Gastroesophageal sphincter (tissue), 4 donors: ENCODE measurements at regions not wholly inside any gene's neighbourhood (a gene's known extent, or its start where the extent isn't known, plus 50 kb on each side); places are given as distances from the start of the nearest gene placed in this dataset.
"Not testable (repeated sequence)": the region's sequence is repeated elsewhere in the genome, so short reads cannot be mapped to it uniquely, and the experiment has no call there.

ENCODE experiments used
- ATAC-seq: fragments of 150-250 bp; one replicate; pipeline ENCODE4 v1.9.1; 2016; ENCODE audit warnings: mild to moderate bottlenecking, moderate library complexity
- H3K27ac ChIP-seq, 4 donors: fragments of 200-600 bp; sonication (generic) in 3 of 4; 1 replicate in 3 of 4; 2 replicates in 1 of 4; pipeline ENCODE4 v1.5.1; 2016 to 2019
- H3K27me3 ChIP-seq: fragments of 200-600 bp; sonication (generic); one replicate; pipeline ENCODE4 v1.5.1; 2019
- H3K36me3 ChIP-seq, 2 donors: fragments of 200-600 bp; sonication (generic); one replicate each; pipeline ENCODE4 v1.5.1; 2019; ENCODE audit warnings: control low read depth in 1 of 2
- H3K4me1 ChIP-seq, 3 donors: fragments of 200-600 bp; sonication (generic); 1 replicate in 2 of 3; 2 replicates in 1 of 3; pipeline ENCODE4 v1.5.1; 2016 to 2019; ENCODE audit warnings: control low read depth in 2 of 3
- H3K4me3 ChIP-seq, 2 donors: fragments of 200-600 bp; sonication (generic); one replicate each; pipeline ENCODE4 v1.5.1; 2019; ENCODE audit warnings: mild to moderate bottlenecking in 1 of 2, moderate library complexity in 1 of 2
- H3K9me3 ChIP-seq, 3 donors: fragments of 200-600 bp; sonication (generic); one replicate each; pipeline ENCODE4 v1.5.1; 2017 to 2019; ENCODE audit warnings: control low read depth in 2 of 3
- CTCF ChIP-seq, 4 experiments: fragments of 200-600 bp in 2 of 4; fragments of 450-650 bp in 2 of 4; sonication (generic) in 1 of 4; IDR thresholded peaks; one replicate each; pipeline ENCODE4 v1.5.1; 2017 to 2019; ENCODE audit warnings: antibody characterized with exemption in 4 of 4, mild to moderate bottlenecking in 2 of 4, moderate library complexity in 2 of 4
- EP300 ChIP-seq: sonication (generic); formaldehyde crosslinking; IDR thresholded peaks from one replicate; pipeline ENCODE4 v1.6.1; 2017; ENCODE audit warnings: antibody characterized with exemption, mild to moderate bottlenecking
- POLR2A ChIP-seq, 2 donors: fragments of 450-650 bp; IDR thresholded peaks; one replicate each; pipeline ENCODE4 v1.6.1; 2017; ENCODE audit warnings: antibody characterized with exemption in 2 of 2, mild to moderate bottlenecking in 2 of 2, moderate library complexity in 1 of 2
- POLR2AphosphoS5 ChIP-seq: sonication (generic); formaldehyde crosslinking; IDR thresholded peaks from one replicate; pipeline ENCODE4 v1.6.1; 2017; ENCODE audit warnings: antibody characterized with exemption
- WGBS, 2 donors: methylation state at CpG; one replicate each; pipeline ENCODE4 v1.1.5; 2018; ENCODE audit warnings: low coverage in 1 of 2; 5-methylcytosine and 5-hydroxymethylcytosine counted together

- Histone ChIP-seq H3K4me1 (no peaks in the 10 kb centered on the region), H3K27me3 (no peaks in the 10 kb centered on the region), H3K9me3 (no peaks in the 10 kb centered on the region), H3K36me3 (no peaks in the 10 kb centered on the region), H3K27ac (no peak overlapping the region), H3K4me3 (no peak overlapping the region)
- TF ChIP-seq POLR2AphosphoS5 (no peak), POLR2A (IDR thresholded peaks at IDR 0.05) (no peak), CTCF (IDR thresholded peaks at IDR 0.05) (no peak), EP300 (no peak)
- no peak for ATAC-seq
- whole genome bisulfite sequencing, 2 donors = 79 to 88% methylated on average over 2 of the region's 2 CpGs
Observed at GRCh38 chr18:1539276-1539675, 634.6 kb downstream of the ADCYAP1 start.

GRCh38 chr18:1541478-1541877 is 636.8 kb downstream of the ADCYAP1 start:
- H3K4me1 ChIP-seq = no peaks in the 10 kb centered on the region
- no peaks in the 10 kb centered on the region for H3K36me3 ChIP-seq
- no peak overlapping the region for H3K27ac ChIP-seq
- WGBS, 2 donors = 87% methylated on average over 8 of the region's 8 CpGs; no CpG with 5 or more reads in 1 of the 2 donors
- H3K9me3 ChIP-seq = no peaks in the 10 kb centered on the region
- no peak overlapping the region for H3K4me3 ChIP-seq
- ATAC-seq = no peak
- H3K27me3 ChIP-seq = no peaks in the 10 kb centered on the region
- TF ChIP-seq POLR2A (IDR thresholded peaks at IDR 0.05) (no peak), EP300 (no peak), CTCF (IDR thresholded peaks at IDR 0.05) (no peak), POLR2AphosphoS5 (no peak)

- 69 to 75% methylated on average over 1 of the region's 2 CpGs for WGBS, 2 donors
- H3K27me3 ChIP-seq = no peaks in the 10 kb centered on the region
- no peak for ATAC-seq
- TF ChIP-seq POLR2AphosphoS5 = no peak
- no peak for TF ChIP-seq CTCF (IDR thresholded peaks at IDR 0.05)
- no peak for TF ChIP-seq EP300
- TF ChIP-seq POLR2A (IDR thresholded peaks at IDR 0.05) = no peak
- no peak overlapping the region for H3K27ac ChIP-seq
- no peaks in the 10 kb centered on the region for H3K9me3 ChIP-seq
- no peaks in the 10 kb centered on the region for H3K36me3 ChIP-seq
- no peak overlapping the region for H3K4me3 ChIP-seq
- no peaks in the 10 kb centered on the region for H3K4me1 ChIP-seq
Observed at GRCh38 chr18:1542230-1542774, 637.6 kb downstream of the ADCYAP1 start.

- no peaks in the 10 kb centered on the region for H3K27me3 ChIP-seq
- TF ChIP-seq CTCF (IDR thresholded peaks at IDR 0.05) = no peak
- TF ChIP-seq POLR2AphosphoS5 = no peak
- no peak for TF ChIP-seq EP300
Observed at GRCh38 chr18:1544016-1544415, 639.3 kb downstream of the ADCYAP1 start.

GRCh38 chr18:1557711-1558110 is 653.0 kb downstream of the ADCYAP1 start:
- H3K27ac ChIP-seq, H3K4me1 ChIP-seq, H3K4me3 ChIP-seq, H3K9me3 ChIP-seq, H3K36me3 ChIP-seq, ATAC-seq, H3K27me3 ChIP-seq: not testable (repeated sequence)
- WGBS, 2 donors = 50 to 88% methylated on average over 1 of the region's 1 CpG

More at GRCh38 chr18:1544016-1544415, 639.3 kb downstream of the ADCYAP1 start:
- H3K4me1 ChIP-seq = no peaks in the 10 kb centered on the region
- no peaks in the 10 kb centered on the region for H3K36me3 ChIP-seq
- ATAC-seq = no peak
- no peak overlapping the region for H3K27ac ChIP-seq
- H3K9me3 ChIP-seq = no peaks in the 10 kb centered on the region
- no peak overlapping the region for H3K4me3 ChIP-seq
- WGBS, 2 donors = 80 to 100% methylated on average over 1 of the region's 3 CpGs
